MCF 10A (cell line): ENCODE measurements at regions not wholly inside any gene's neighbourhood (a gene's known extent, or its start where the extent isn't known, plus 50 kb on each side); places are given as distances from the start of the nearest gene placed in this dataset.
"Not testable (repeated sequence)": the region's sequence is repeated elsewhere in the genome, so short reads cannot be mapped to it uniquely, and the experiment has no call there.

Experiments
- BruUV-seq: library from RNA; stranded (reverse); fragments of 400-500 nt; replicated peaks from 2 replicates; lab custom pipeline; 2021; lab: Mats Ljungman, UMichigan
- CTCF ChIA-PET: fragments of 300-600 bp; sonication (Branson Sonifier 250); formaldehyde crosslinking; extraction: SDS; loops from one replicate; lab custom pipeline; 2021; ENCODE audit warnings: antibody characterized with exemption, inconsistent platforms; lab: Yijun Ruan, JAX
- POLR2A ChIA-PET: fragments of 300-600, 350-650 bp; sonication (Branson Sonifier 250); formaldehyde crosslinking; extraction: SDS; loops from one replicate; lab custom pipeline; 2020; ENCODE audit warnings: antibody characterized with exemption, inconsistent platforms; lab: Yijun Ruan, JAX
- DNase-seq: peaks from one replicate; pipeline ENCODE4 v3.0.0-alpha.2; 2018; ENCODE audit not compliant: unreplicated experiment
- H3K27ac Mint-ChIP-seq: one replicate; pipeline ENCODE4 v1.8.0; 2022; ENCODE audit warnings: mild to moderate bottlenecking, low read depth, mixed read lengths; ENCODE audit not compliant: unreplicated experiment
- H3K27me3 Mint-ChIP-seq: one replicate; pipeline ENCODE4 v1.8.0; 2022; ENCODE audit warnings: mixed read lengths; ENCODE audit not compliant: insufficient read depth, unreplicated experiment
- H3K36me3 Mint-ChIP-seq: one replicate; pipeline ENCODE4 v1.8.0; 2022; ENCODE audit warnings: mild to moderate bottlenecking, moderate library complexity, mixed read lengths; ENCODE audit not compliant: insufficient read depth, unreplicated experiment
- H3K4me1 Mint-ChIP-seq: one replicate; pipeline ENCODE4 v1.8.0; 2022; ENCODE audit warnings: mixed read lengths; ENCODE audit not compliant: insufficient read depth, unreplicated experiment
- H3K4me3 Mint-ChIP-seq: one replicate; pipeline ENCODE4 v1.8.0; 2022; ENCODE audit warnings: mild to moderate bottlenecking, moderate library complexity, mixed read lengths; ENCODE audit not compliant: unreplicated experiment
- H3K9me3 Mint-ChIP-seq: one replicate; pipeline ENCODE4 v1.8.0; 2022; ENCODE audit warnings: mixed read lengths; ENCODE audit not compliant: unreplicated experiment
- CTCF ChIP-seq: fragments of 200-600 bp; IDR thresholded peaks from one replicate; pipeline ENCODE4 v1.8.0; 2022; ENCODE audit warnings: antibody characterized with exemption, mild to moderate bottlenecking; ENCODE audit not compliant: unreplicated experiment
- intact Hi-C: fragments of 100-400 bp; cut with micrococcal nuclease; formaldehyde crosslinking; loops from 2 replicates; pipeline ENCODE4 v1.14.1; 2022

- TF ChIP-seq CTCF = no peak
- Mint-ChIP-seq H3K27me3 (no peaks in the 10 kb centered on the region), H3K27ac (no peak overlapping the region), H3K9me3 (peaks cover 31% of the 10 kb centered on the region), H3K4me3 (no peak overlapping the region), H3K36me3 (no peaks in the 10 kb centered on the region), H3K4me1 (no peaks in the 10 kb centered on the region)
- intact Hi-C loops = no loop called here
- DNase-seq = no peak
- ChIA-PET CTCF (no interaction called here), POLR2A (no interaction called here)
- no TSS peak for BruUV-seq
Observed at GRCh38 chr7:57819491-57819981, 369.6 kb downstream of the ZNF716 start.

- Mint-ChIP-seq H3K27me3 (no peaks in the 10 kb centered on the region), H3K27ac (no peak overlapping the region), H3K4me1 (no peaks in the 10 kb centered on the region), H3K4me3 (no peak overlapping the region), H3K36me3 (no peaks in the 10 kb centered on the region), H3K9me3 (peaks cover 38% of the 10 kb centered on the region)
- CTCF ChIA-PET = no interaction called here
- no peak for DNase-seq
- no TSS peak for BruUV-seq
- intact Hi-C loops = no loop called here
- POLR2A ChIA-PET = no interaction called here
- TF ChIP-seq CTCF = no peak
Observed at GRCh38 chr7:57820477-57820876, 370.5 kb downstream of the ZNF716 start.

- CTCF ChIA-PET = no interaction called here
- Mint-ChIP-seq H3K27me3 (no peaks in the 10 kb centered on the region), H3K4me3 (no peak overlapping the region), H3K9me3 (peaks cover 38% of the 10 kb centered on the region), H3K36me3 (no peaks in the 10 kb centered on the region), H3K4me1 (no peaks in the 10 kb centered on the region), H3K27ac (no peak overlapping the region)
- TF ChIP-seq CTCF = no peak
- no peak for DNase-seq
- intact Hi-C loops = no loop called here
- POLR2A ChIA-PET = no interaction called here
- BruUV-seq = no TSS peak
Observed at GRCh38 chr7:57821438-57822382, 371.7 kb downstream of the ZNF716 start.

- H3K4me1 Mint-ChIP-seq, BruUV-seq, H3K27ac Mint-ChIP-seq, H3K27me3 Mint-ChIP-seq, POLR2A ChIA-PET, intact Hi-C loops, DNase-seq, H3K4me3 Mint-ChIP-seq, CTCF ChIA-PET, H3K36me3 Mint-ChIP-seq: not testable (repeated sequence)
- H3K9me3 Mint-ChIP-seq = peaks cover 22% of the 10 kb centered on the region
Observed at GRCh38 chr7:57826548-57826947, 376.6 kb downstream of the ZNF716 start.

- BruUV-seq, H3K4me1 Mint-ChIP-seq, CTCF ChIA-PET, POLR2A ChIA-PET, H3K27ac Mint-ChIP-seq, H3K9me3 Mint-ChIP-seq, intact Hi-C loops, H3K36me3 Mint-ChIP-seq, DNase-seq, H3K4me3 Mint-ChIP-seq, H3K27me3 Mint-ChIP-seq: not testable (repeated sequence)
Observed at GRCh38 chr7:57835161-57835560, 385.2 kb downstream of the ZNF716 start.

- CTCF ChIA-PET, H3K4me3 Mint-ChIP-seq, H3K36me3 Mint-ChIP-seq, H3K27me3 Mint-ChIP-seq, BruUV-seq, H3K9me3 Mint-ChIP-seq, POLR2A ChIA-PET, intact Hi-C loops, H3K27ac Mint-ChIP-seq, H3K4me1 Mint-ChIP-seq, DNase-seq: not testable (repeated sequence)
Observed at GRCh38 chr7:57839152-57839551, 389.2 kb downstream of the ZNF716 start.
